Natural killer cell treated with Interleukin-12 subunit alpha and Interleukin-12 subunit beta and Interleukin-15 and Interleukin-18, amount 100 ng/mL, for 72 hours (primary cell): ENCODE measurements at regions not wholly inside any gene's neighbourhood (a gene's known extent, or its start where the extent isn't known, plus 50 kb on each side); places are given as distances from the start of the nearest gene placed in this dataset.
"Not testable (repeated sequence)": the region's sequence is repeated elsewhere in the genome, so short reads cannot be mapped to it uniquely, and the experiment has no call there.

Experiments used
- ATAC-seq, 2 donors: fragments of 150-1000 bp; cut with Tn5 transposase in 1 of 2; sonication (Bioruptor Pico), chemical (Tn5 transposase) in 1 of 2; 2 replicates each; pipeline ENCODE4 v1.10.0; 2021
- DNase-seq: peaks from one replicate; pipeline ENCODE4 v3.0.0; 2022; ENCODE audit warnings: low spot score
- H3K27ac Mint-ChIP-seq, 2 donors: 1 replicate in 1 of 2; 2 replicates in 1 of 2; pipeline ENCODE4 v1.8.0; 2022; ENCODE audit warnings: mixed read lengths in 2 of 2, mild to moderate bottlenecking in 1 of 2, moderate library complexity in 1 of 2
- H3K27me3 Mint-ChIP-seq, 2 donors: 1 replicate in 1 of 2; 2 replicates in 1 of 2; pipeline ENCODE4 v1.8.0; 2022; ENCODE audit warnings: mixed read lengths in 2 of 2
- H3K36me3 Mint-ChIP-seq: one replicate; pipeline ENCODE4 v1.8.0; 2022; ENCODE audit warnings: mixed read lengths
- H3K4me1 Mint-ChIP-seq, 2 donors: 1 replicate in 1 of 2; 2 replicates in 1 of 2; pipeline ENCODE4 v1.8.0; 2022; ENCODE audit warnings: low read depth in 2 of 2, mixed read lengths in 2 of 2, mild to moderate bottlenecking in 1 of 2
- H3K4me3 Mint-ChIP-seq: one replicate; pipeline ENCODE4 v1.8.0; 2022; ENCODE audit warnings: mixed read lengths
- H3K9me3 Mint-ChIP-seq: 2 replicates; pipeline ENCODE4 v1.8.0; 2022; ENCODE audit warnings: mixed read lengths

- H3K36me3 Mint-ChIP-seq, result no peaks in the 10 kb centered on the region
- no peaks in the 10 kb centered on the region for H3K9me3 Mint-ChIP-seq
- H3K4me1 Mint-ChIP-seq, result no peaks in the 10 kb centered on the region
- no peak overlapping the region for H3K27ac Mint-ChIP-seq
- ATAC-seq, result peak in 1 of 2 donors; percentile 24
- no peak for DNase-seq
- no peak overlapping the region for H3K4me3 Mint-ChIP-seq
- no peaks in the 10 kb centered on the region for H3K27me3 Mint-ChIP-seq
Observed at GRCh38 chr14:105738638-105739037, 212.3 kb downstream of the TMEM121 start.

- ATAC-seq (peak in 1 of 2 donors; percentile 5), DNase-seq (no peak)
- H3K4me3 Mint-ChIP-seq, result no peak overlapping the region
- H3K36me3 Mint-ChIP-seq, result no peaks in the 10 kb centered on the region
- H3K27ac Mint-ChIP-seq, result no peak overlapping the region
- no peaks in the 10 kb centered on the region for H3K9me3 Mint-ChIP-seq
- no peaks in the 10 kb centered on the region for H3K4me1 Mint-ChIP-seq
- H3K27me3 Mint-ChIP-seq, result no peaks in the 10 kb centered on the region
Observed at GRCh38 chr14:105739331-105740102, 213.1 kb downstream of the TMEM121 start.

- not testable (repeated sequence) for H3K27me3 Mint-ChIP-seq, ATAC-seq, H3K9me3 Mint-ChIP-seq, DNase-seq, H3K27ac Mint-ChIP-seq, H3K4me1 Mint-ChIP-seq, H3K4me3 Mint-ChIP-seq, H3K36me3 Mint-ChIP-seq
Observed at GRCh38 chr14:105740272-105740671, 213.9 kb downstream of the TMEM121 start.

DNA sequence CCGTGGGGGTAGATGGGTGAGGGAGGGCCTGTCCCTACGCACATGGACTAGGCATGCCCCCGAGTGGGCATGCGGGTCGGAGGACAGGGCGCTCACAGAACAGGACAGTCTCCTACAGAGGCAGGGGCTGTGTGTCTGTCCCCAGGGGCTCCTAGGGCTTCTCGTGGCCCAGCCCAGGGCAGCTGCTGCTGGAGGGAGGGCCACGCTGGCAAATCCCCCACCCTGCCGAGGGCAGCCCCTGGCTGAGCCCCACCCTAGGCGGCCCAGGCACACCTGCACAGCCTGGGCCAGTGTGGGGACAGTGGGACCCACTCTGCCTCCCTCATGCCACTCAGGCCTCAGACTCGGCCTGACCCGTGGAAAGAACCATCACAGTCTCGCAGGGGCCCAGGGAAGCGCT, 214.6 kb downstream of the TMEM121 start:
- H3K27me3 Mint-ChIP-seq, ATAC-seq, DNase-seq, H3K4me3 Mint-ChIP-seq, H3K9me3 Mint-ChIP-seq, H3K4me1 Mint-ChIP-seq, H3K36me3 Mint-ChIP-seq, H3K27ac Mint-ChIP-seq: not testable (repeated sequence)

DNA sequence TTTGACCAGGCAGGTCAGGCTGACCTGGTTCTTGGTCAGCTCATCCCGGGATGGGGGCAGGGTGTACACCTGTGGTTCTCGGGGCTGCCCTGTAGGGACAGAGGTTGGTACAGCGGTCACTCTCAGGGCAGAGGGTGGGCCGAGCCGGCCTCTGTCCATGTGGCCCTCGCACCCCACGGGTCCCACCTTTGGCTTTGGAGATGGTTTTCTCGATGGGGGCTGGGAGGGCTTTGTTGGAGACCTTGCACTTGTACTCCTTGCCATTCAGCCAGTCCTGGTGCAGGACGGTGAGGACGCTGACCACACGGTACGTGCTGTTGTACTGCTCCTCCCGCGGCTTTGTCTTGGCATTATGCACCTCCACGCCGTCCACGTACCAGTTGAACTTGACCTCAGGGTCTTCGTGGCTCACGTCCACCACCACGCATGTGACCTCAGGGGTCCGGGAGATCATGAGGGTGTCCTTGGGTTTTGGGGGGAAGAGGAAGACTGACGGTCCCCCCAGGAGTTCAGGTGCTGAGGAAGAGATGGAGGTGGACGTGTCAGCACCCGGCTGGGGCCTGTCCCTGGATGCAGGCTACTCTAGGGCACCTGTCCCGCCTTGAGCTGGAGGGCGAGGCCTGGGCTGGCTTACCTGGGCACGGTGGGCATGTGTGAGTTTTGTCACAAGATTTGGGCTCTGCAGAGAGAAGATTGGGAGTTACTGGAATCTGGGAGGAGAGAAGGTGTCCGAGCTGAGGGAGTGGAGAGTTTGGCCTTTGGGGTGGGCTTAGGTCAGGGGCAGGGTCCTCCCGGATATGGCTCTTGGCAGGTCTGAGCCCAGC, 215.5 kb downstream of the TMEM121 start:
- not testable (repeated sequence) for H3K9me3 Mint-ChIP-seq, H3K27me3 Mint-ChIP-seq, H3K4me1 Mint-ChIP-seq, DNase-seq, H3K36me3 Mint-ChIP-seq, H3K4me3 Mint-ChIP-seq, ATAC-seq, H3K27ac Mint-ChIP-seq

- Mint-ChIP-seq H3K4me1 (no peaks in the 10 kb centered on the region), H3K9me3 (no peaks in the 10 kb centered on the region), H3K27me3 (no peaks in the 10 kb centered on the region), H3K27ac (no peak overlapping the region), H3K36me3 (no peaks in the 10 kb centered on the region), H3K4me3 (no peak overlapping the region)
- DNase-seq (no peak), ATAC-seq (no peak)
Observed at GRCh38 chr14:105742531-105742848, 216.1 kb downstream of the TMEM121 start.

- not testable (repeated sequence) for H3K27me3 Mint-ChIP-seq, H3K27ac Mint-ChIP-seq, H3K36me3 Mint-ChIP-seq, H3K4me1 Mint-ChIP-seq, H3K4me3 Mint-ChIP-seq, H3K9me3 Mint-ChIP-seq, DNase-seq
- ATAC-seq, result peak in 1 of 2 donors; percentile 60
Observed at GRCh38 chr14:105742904-105743701, 216.7 kb downstream of the TMEM121 start.

- H3K4me1 Mint-ChIP-seq, H3K4me3 Mint-ChIP-seq: not testable (repeated sequence)
Observed at GRCh38 chr14:105744213-105744787, 217.9 kb downstream of the TMEM121 start.

DNA sequence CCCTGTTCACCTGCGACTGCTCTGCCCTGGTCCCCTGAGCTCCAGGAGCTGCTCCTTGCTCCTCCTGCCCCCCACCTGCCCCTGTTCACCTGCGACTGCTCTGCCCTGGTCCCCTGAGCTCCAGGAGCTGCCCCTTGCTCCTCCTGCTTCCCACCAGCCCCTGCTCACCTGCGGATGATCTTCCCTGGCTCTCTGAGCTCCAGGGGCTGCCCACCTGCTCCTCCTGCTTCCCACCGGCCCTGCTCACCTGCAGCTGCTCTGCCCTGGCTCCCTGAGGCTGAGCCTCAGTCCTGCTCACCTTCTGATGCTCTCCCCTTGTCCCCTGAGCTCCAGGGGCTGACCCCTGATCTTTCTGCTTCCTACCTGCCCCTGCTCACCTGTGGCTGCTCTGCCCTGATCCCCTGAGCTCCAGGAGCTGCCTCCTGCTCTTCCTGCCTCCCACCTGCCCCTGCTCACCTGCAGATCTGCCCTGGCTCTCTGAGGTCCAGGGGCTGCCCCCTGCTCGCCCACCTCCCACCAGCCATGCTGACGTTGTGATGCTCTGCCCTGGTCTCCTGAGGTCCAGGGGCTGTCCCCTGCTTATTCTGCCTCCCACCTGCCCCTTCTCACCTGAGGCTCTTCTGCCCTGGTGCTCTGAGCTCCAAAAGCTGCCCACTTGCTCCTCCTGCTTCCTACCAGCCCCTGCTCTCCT, 219.2 kb downstream of the TMEM121 start:
- Mint-ChIP-seq H3K4me1 (peaks cover 0 to 6% of the 10 kb centered on the region in 2 donors), H3K27me3 (no peaks in the 10 kb centered on the region), H3K27ac (no peak overlapping the region), H3K36me3 (no peaks in the 10 kb centered on the region), H3K9me3 (no peaks in the 10 kb centered on the region), H3K4me3 (no peak overlapping the region)
- DNase-seq (no peak), ATAC-seq (no peak)

More at GRCh38 chr14:105744213-105744787, 217.9 kb downstream of the TMEM121 start:
- H3K27me3 Mint-ChIP-seq, H3K27ac Mint-ChIP-seq, H3K36me3 Mint-ChIP-seq, H3K9me3 Mint-ChIP-seq, ATAC-seq, DNase-seq: not testable (repeated sequence)

- no peak overlapping the region for H3K27ac Mint-ChIP-seq
- H3K4me3 Mint-ChIP-seq, result no peak overlapping the region
- DNase-seq, result no peak
- H3K27me3 Mint-ChIP-seq, result no peaks in the 10 kb centered on the region
- no peak for ATAC-seq
- H3K4me1 Mint-ChIP-seq, result peaks cover 0 to 6% of the 10 kb centered on the region in 2 donors
- no peaks in the 10 kb centered on the region for H3K36me3 Mint-ChIP-seq
- H3K9me3 Mint-ChIP-seq, result no peaks in the 10 kb centered on the region
Observed at GRCh38 chr14:105746124-105746514, 219.7 kb downstream of the TMEM121 start.

- H3K36me3 Mint-ChIP-seq, H3K27ac Mint-ChIP-seq, H3K4me1 Mint-ChIP-seq, DNase-seq, H3K27me3 Mint-ChIP-seq, H3K4me3 Mint-ChIP-seq, H3K9me3 Mint-ChIP-seq: not testable (repeated sequence)
- ATAC-seq, result peak; percentile 30 to 37
Observed at GRCh38 chr14:105746800-105747502, 220.6 kb downstream of the TMEM121 start.

DNA sequence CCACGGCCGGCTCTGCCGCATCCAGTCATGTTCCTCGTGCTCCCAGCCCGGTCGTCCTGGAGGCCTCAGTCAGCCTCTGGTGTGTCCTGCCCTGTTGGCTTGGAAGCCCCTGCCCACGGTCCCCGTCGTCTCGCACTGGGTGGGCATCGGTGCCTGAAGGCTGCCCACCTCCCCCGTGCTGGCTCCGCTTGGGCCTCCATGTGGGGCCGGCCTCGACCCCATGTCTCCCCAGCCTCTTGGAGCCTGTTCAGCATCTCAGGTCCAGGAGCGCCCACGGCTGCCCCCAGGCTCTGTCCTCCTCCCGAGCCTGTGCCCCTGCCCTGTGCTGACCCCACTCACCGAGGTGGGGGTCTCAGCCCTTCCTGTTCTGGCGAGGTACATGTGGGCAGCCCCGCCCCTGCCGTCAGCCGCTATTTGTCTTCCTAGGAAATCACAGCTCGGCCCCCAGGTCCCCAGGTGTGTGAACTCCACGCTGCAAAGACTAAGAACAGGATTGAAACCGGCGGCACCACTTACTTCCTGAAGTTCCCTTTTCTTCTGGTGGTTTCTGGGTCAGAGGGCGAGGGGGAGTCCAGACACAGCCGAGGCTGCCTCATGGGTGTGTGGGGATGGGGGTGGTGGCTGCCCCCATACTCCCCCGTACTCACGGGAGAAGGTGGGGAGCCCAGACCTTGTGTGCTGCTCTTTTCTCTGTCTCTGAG, 221.3 kb downstream of the TMEM121 start:
- H3K9me3 Mint-ChIP-seq, H3K27ac Mint-ChIP-seq, H3K4me3 Mint-ChIP-seq, H3K36me3 Mint-ChIP-seq, H3K4me1 Mint-ChIP-seq, H3K27me3 Mint-ChIP-seq, DNase-seq: not testable (repeated sequence)
- peak in 1 of 2 donors; percentile 19 for ATAC-seq
